Loucy (cell line): ENCODE measurements at regions not wholly inside any gene's neighbourhood (a gene's known extent, or its start where the extent isn't known, plus 50 kb on each side); places are given as distances from the start of the nearest gene placed in this dataset.

Experiments used
- CTCF ChIP-seq: fragments of 200-600 bp; sonication (generic); conservative IDR thresholded peaks from 2 replicates; pipeline ENCODE4 v1.5.1; 2014; ENCODE audit warnings: mild to moderate bottlenecking, antibody characterized with exemption, low read length
- EZH2phosphoT487 ChIP-seq: fragments of 200-600 bp; IDR thresholded peaks from 2 replicates; pipeline ENCODE4 v1.6.1; 2018; ENCODE audit warnings: antibody characterized with exemption, mild to moderate bottlenecking, moderate library complexity, borderline replicate concordance

GRCh38 chr1:199585392-199585791 lies 442.1 kb upstream of the NR5A2 start:
- TF ChIP-seq CTCF = no peak
- no peak for TF ChIP-seq EZH2phosphoT487
